A549 (cell line): ENCODE measurements at regions not wholly inside any gene's neighbourhood (a gene's known extent, or its start where the extent isn't known, plus 50 kb on each side); places are given as distances from the start of the nearest gene placed in this dataset.

Experiments used
- ATAC-seq, 2 experiments: fragments of 200-7000 bp in 1 of 2; fragments of >200 bp in 1 of 2; cut with Nextera tagmentation in 1 of 2; cut with Tn5 transposase in 1 of 2; 3 replicates each; pipeline versions ENCODE4 v1.8.0 to v1.9.1; 2018 to 2020; ENCODE audit warnings: mild to moderate bottlenecking in 1 of 2, moderate library complexity in 1 of 2
- CTCF ChIA-PET: fragments of 300-600 bp; sonication (Branson Sonifier 250); formaldehyde crosslinking; extraction: SDS; loops from one replicate; lab custom pipeline; 2021; ENCODE audit warnings: antibody characterized with exemption, inconsistent platforms; lab: Yijun Ruan, JAX
- POLR2A ChIA-PET: fragments of 350-600 bp; formaldehyde crosslinking; extraction: SDS; loops from one replicate; lab custom pipeline; 2021; ENCODE audit warnings: antibody characterized with exemption, inconsistent platforms; lab: Yijun Ruan, JAX
- DNase-seq, 2 experiments: peaks; one replicate each; pipeline versions ENCODE4 v3.0.0 to v3.0.0-alpha.2; 2011 to 2016; ENCODE audit warnings: low read depth in 1 of 2, low spot score in 1 of 2
- FAIRE-seq: peaks from 2 replicates; lab custom pipeline; 2011; peaks lifted over from hg19 to GRCh38; lab: Jason Lieb, UNC
- H3K27ac ChIP-seq, 2 experiments: fragments of >200 bp; sonication (Bioruptor Twin); formaldehyde crosslinking; 3 replicates each; pipeline ENCODE4 v1.5.1; 2016 to 2017
- H3K4me1 ChIP-seq: fragments of >200 bp; sonication (Bioruptor Twin); formaldehyde crosslinking; 3 replicates; pipeline ENCODE4 v1.6.1; 2016
- H3K4me2 ChIP-seq: fragments of >200 bp; sonication (Bioruptor Twin); formaldehyde crosslinking; 3 replicates; pipeline ENCODE4 v1.6.1; 2016
- H3K4me3 ChIP-seq: fragments of >200 bp; sonication (Bioruptor Twin); formaldehyde crosslinking; 3 replicates; pipeline ENCODE4 v1.5.1; 2016
- H3K9me3 ChIP-seq: fragments of >200 bp; sonication (Bioruptor Twin); formaldehyde crosslinking; 3 replicates; pipeline ENCODE4 v1.6.1; 2016
- BHLHE40 ChIP-seq: IDR thresholded peaks from 2 replicates; pipeline ENCODE4 v1.6.1; 2012; ENCODE audit warnings: low read depth, low read length, inconsistent platforms
- CBX2 ChIP-seq: fragments of 200-600 bp; sonication (generic); IDR thresholded peaks from 2 replicates; pipeline ENCODE4 v1.6.1; 2016; ENCODE audit warnings: low read depth, mild to moderate bottlenecking, borderline replicate concordance
- CHD2 ChIP-seq: fragments of 150-350 bp; IDR thresholded peaks from 2 replicates; pipeline ENCODE4 v1.6.1; 2014; ENCODE audit warnings: low read length; ENCODE audit not compliant: partially characterized antibody
- EP300 ChIP-seq, 2 experiments: fragments of >200 bp; sonication (Bioruptor Twin); formaldehyde crosslinking; IDR thresholded peaks; 2 replicates in 1 of 2; 3 replicates in 1 of 2; pipeline ENCODE4 v1.6.1; 2016 to 2017
- FOXS1 ChIP-seq: fragments of 250-450 bp; sonication (Bioruptor Pico); IDR thresholded peaks from 2 replicates; pipeline ENCODE4 v1.5.0; 2020; ENCODE audit warnings: mild to moderate bottlenecking, moderate library complexity
- HMGXB4 ChIP-seq: fragments of 250-450 bp; sonication (Bioruptor Pico); IDR thresholded peaks from 2 replicates; pipeline ENCODE4 v1.5.0; 2021; ENCODE audit warnings: mild to moderate bottlenecking, moderate library complexity, borderline replicate concordance
- HOXB13 ChIP-seq: fragments of 250-450 bp; sonication (Bioruptor Pico); IDR thresholded peaks from 2 replicates; pipeline ENCODE4 v1.5.0; 2020; ENCODE audit warnings: low read depth, mild to moderate bottlenecking, moderate library complexity
- HOXB5 ChIP-seq: fragments of 250-450 bp; sonication (Bioruptor Pico); IDR thresholded peaks from 2 replicates; pipeline ENCODE4 v1.5.0; 2020; ENCODE audit warnings: mild to moderate bottlenecking, moderate library complexity
- MYC ChIP-seq: IDR thresholded peaks from 2 replicates; pipeline ENCODE4 v1.6.1; 2012; ENCODE audit warnings: mild to moderate bottlenecking, inconsistent platforms, low read length, improper control_type of control experiment, borderline replicate concordance
- NPAS2 ChIP-seq: fragments of 250-450 bp; sonication (Bioruptor Pico); IDR thresholded peaks from 2 replicates; pipeline ENCODE4 v1.8.0; 2022; ENCODE audit warnings: mild to moderate bottlenecking, moderate library complexity, borderline replicate concordance
- POLR2AphosphoS2 ChIP-seq: conservative IDR thresholded peaks from 2 replicates; pipeline ENCODE4 v1.6.1; 2012; ENCODE audit warnings: low read length, improper control_type of control experiment, inconsistent platforms
- RARB ChIP-seq: fragments of 250-450 bp; sonication (Bioruptor Pico); IDR thresholded peaks from 2 replicates; pipeline ENCODE4 v1.8.0; 2021; ENCODE audit warnings: mild to moderate bottlenecking, moderate library complexity
- REST ChIP-seq: fragments of 200-600 bp; sonication (generic); IDR thresholded peaks from 2 replicates; pipeline ENCODE4 v1.6.1; 2016; ENCODE audit warnings: antibody characterized with exemption, mild to moderate bottlenecking, moderate library complexity
- SMC3 ChIP-seq: fragments of >200 bp; sonication (Bioruptor Twin); formaldehyde crosslinking; IDR thresholded peaks from 3 replicates; pipeline ENCODE4 v1.6.1; 2018; ENCODE audit warnings: inconsistent platforms
- SREBF2 ChIP-seq: fragments of 450-650 bp; IDR thresholded peaks from 2 replicates; pipeline ENCODE4 v1.6.1; 2014; ENCODE audit warnings: mild to moderate bottlenecking, moderate library complexity
- TFCP2L1 ChIP-seq: fragments of 250-450 bp; sonication (Bioruptor Pico); IDR thresholded peaks from 2 replicates; pipeline ENCODE4 v1.5.0; 2021; ENCODE audit warnings: mild to moderate bottlenecking
- TP53 ChIP-seq: fragments of 250-450 bp; sonication (Bioruptor Pico); IDR thresholded peaks from 2 replicates; pipeline ENCODE4 v1.5.0; 2021; ENCODE audit warnings: mild to moderate bottlenecking, moderate library complexity
- USF2 ChIP-seq: fragments of 450-650 bp; IDR thresholded peaks from 2 replicates; pipeline ENCODE4 v1.6.1; 2014; ENCODE audit warnings: antibody characterized with exemption
- ZC3H11A ChIP-seq: fragments of 450-650 bp; IDR thresholded peaks from 2 replicates; pipeline ENCODE4 v1.6.1; 2014; ENCODE audit warnings: antibody characterized with exemption, mild to moderate bottlenecking
- ZNF302 ChIP-seq: fragments of 250-450 bp; sonication (Bioruptor Pico); IDR thresholded peaks from 2 replicates; pipeline ENCODE4 v1.9.0; 2021; ENCODE audit warnings: inconsistent platforms, mild to moderate bottlenecking, moderate library complexity
- WGBS: methylation state at CpG from one replicate; pipeline ENCODE4 v1.1.6; 2017; ENCODE audit errors: missing lambda C conversion rate; 5-methylcytosine and 5-hydroxymethylcytosine counted together
- TF ChIP-seq, protein P1 (sequence below): IDR thresholded peaks from 2 replicates; pipeline ENCODE4 v1.6.1; 2012

DNA sequence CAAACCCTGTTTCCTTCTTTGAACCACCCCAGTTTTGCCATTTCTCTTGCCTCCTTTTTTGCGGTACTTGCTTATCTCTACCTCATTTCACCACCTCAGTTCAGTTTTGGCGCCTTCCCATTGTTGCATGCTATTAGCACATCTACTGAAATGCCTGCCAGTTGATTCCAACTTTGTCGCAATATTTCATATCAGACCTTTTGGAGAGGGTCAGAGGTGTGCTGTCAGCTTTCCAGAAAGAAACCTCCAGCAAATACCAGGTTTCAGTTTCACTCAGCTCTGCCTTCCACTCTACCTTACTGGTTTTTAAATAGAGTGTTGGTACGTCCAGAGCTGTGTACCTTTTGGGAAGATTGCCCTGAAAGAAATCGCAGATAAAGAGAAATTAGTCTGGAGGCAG is 91.9 kb upstream of the CPEB2 start:
- H3K4me3 ChIP-seq = no peak overlapping the region
- WGBS = 73% methylated on average over 5 of the region's 5 CpGs
- no peak for TF ChIP-seq USF2
- no peak for TF ChIP-seq HMGXB4
- TF ChIP-seq EP300 (IDR thresholded peaks at IDR 0.05) = no peak
- no peak for TF ChIP-seq ZC3H11A
- TF ChIP-seq FOXS1 (CRISPR knock-in tag) = no peak
- no peak for TF ChIP-seq HOXB13 (CRISPR knock-in tag)
- no peak for TF ChIP-seq REST
- no peak for TF ChIP-seq RARB
- no peak for TF ChIP-seq CHD2
- TF ChIP-seq NPAS2 (CRISPR knock-in tag) = no peak
- no peak for TF ChIP-seq BHLHE40
- no peak for TF ChIP-seq SREBF2
- no peak for TF ChIP-seq TP53 (CRISPR knock-in tag)
- TF ChIP-seq ZNF302 (CRISPR knock-in tag) = no peak
- TF ChIP-seq HOXB5 = no peak
- no peak for TF ChIP-seq POLR2AphosphoS2
- TF ChIP-seq SMC3 = no peak
- TF ChIP-seq, all 56 proteins: peak for 0
- FAIRE-seq (no peak), ATAC-seq (no peak), DNase-seq (no peak)
- CTCF ChIA-PET = interaction anchor here (0.6 kb wide), 1 partner anchor 1294 kb away, joined by 3 read pairs; no protein-coding TSS in a partner anchor
- no peak overlapping the region for H3K27ac ChIP-seq
- peaks cover 24% of the 10 kb centered on the region for H3K4me1 ChIP-seq
- H3K4me2 ChIP-seq = no peak overlapping the region
- no peaks in the 10 kb centered on the region for H3K9me3 ChIP-seq
- POLR2A ChIA-PET = no interaction called here

- FAIRE-seq (no peak), ATAC-seq (no peak), DNase-seq (no peak)
- TF ChIP-seq SMC3 (no peak), HOXB13 (CRISPR knock-in tag) (no peak), CBX2 (no peak), MYC (no peak), ZC3H11A (no peak), TFCP2L1 (CRISPR knock-in tag) (no peak), TP53 (CRISPR knock-in tag) (no peak)
- TF ChIP-seq, protein P1, sequence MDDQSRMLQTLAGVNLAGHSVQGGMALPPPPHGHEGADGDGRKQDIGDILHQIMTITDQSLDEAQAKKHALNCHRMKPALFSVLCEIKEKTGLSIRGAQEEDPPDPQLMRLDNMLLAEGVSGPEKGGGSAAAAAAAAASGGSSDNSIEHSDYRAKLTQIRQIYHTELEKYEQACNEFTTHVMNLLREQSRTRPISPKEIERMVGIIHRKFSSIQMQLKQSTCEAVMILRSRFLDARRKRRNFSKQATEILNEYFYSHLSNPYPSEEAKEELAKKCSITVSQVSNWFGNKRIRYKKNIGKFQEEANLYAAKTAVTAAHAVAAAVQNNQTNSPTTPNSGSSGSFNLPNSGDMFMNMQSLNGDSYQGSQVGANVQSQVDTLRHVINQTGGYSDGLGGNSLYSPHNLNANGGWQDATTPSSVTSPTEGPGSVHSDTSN = no peak
- Histone ChIP-seq H3K4me2 (no peak overlapping the region), H3K4me1 (peaks cover 40% of the 10 kb centered on the region), H3K4me3 (no peak overlapping the region), H3K9me3 (no peaks in the 10 kb centered on the region), H3K27ac (no peak overlapping the region)
- ChIA-PET POLR2A (no interaction called here), CTCF (no interaction called here)
- 85% methylated on average over 2 of the region's 2 CpGs for WGBS
Measured at GRCh38 chr4:14912426-14912825, 89.9 kb upstream of the CPEB2 start.
